ENCODE measurements at regions not wholly inside any gene's neighbourhood (a gene's known extent, or its start where the extent isn't known, plus 50 kb on each side); places are given as distances from the start of the nearest gene placed in this dataset.

GRCh38 chr12:14261096-14261495, 104.4 kb upstream of the ATF7IP start:
- TF ChIP-seq CTCF (IDR thresholded peaks at IDR 0.05) (no peak), POLR2A (IDR thresholded peaks at IDR 0.05) (no peak)

Measured in heart left ventricle (tissue), 13 donors.